ENCODE measurements at regions not wholly inside any gene's neighbourhood (a gene's known extent, or its start where the extent isn't known, plus 50 kb on each side); places are given as distances from the start of the nearest gene placed in this dataset.

GRCh38 chr3:194756791-194757325 lies 71.2 kb downstream of the FAM43A start:
- no peak for TF ChIP-seq CTCF (IDR thresholded peaks at IDR 0.05; ENCODE audit: low read depth, low read length, poor library complexity, severe bottlenecking)
- TF ChIP-seq EZH2phosphoT487 (IDR thresholded peaks at IDR 0.05; ENCODE audit: borderline replicate concordance, low read length), result no peak

Measured in DOHH2 (cell line).